Transverse colon (tissue), 4 donors: ENCODE measurements at regions not wholly inside any gene's neighbourhood (a gene's known extent, or its start where the extent isn't known, plus 50 kb on each side); places are given as distances from the start of the nearest gene placed in this dataset.

Experiments
- DNase-seq: peaks from one replicate; pipeline ENCODE4 v3.0.0-alpha.2; 2019
- H3K27ac ChIP-seq, 4 donors: fragments of 200-600 bp; sonication (generic); 2 replicates each; pipeline ENCODE4 v1.5.1; 2016 to 2018; ENCODE audit warnings: inconsistent platforms in 4 of 4
- H3K27me3 ChIP-seq: fragments of 200-600 bp; sonication (generic); 2 replicates; pipeline ENCODE4 v1.5.1; 2017; ENCODE audit warnings: inconsistent platforms
- H3K36me3 ChIP-seq, 4 donors: fragments of 200-600 bp; sonication (generic); 2 replicates each; pipeline ENCODE4 v1.5.1; 2017 to 2019; ENCODE audit warnings: inconsistent platforms in 4 of 4
- H3K4me1 ChIP-seq, 4 donors: fragments of 200-600 bp; sonication (generic); 2 replicates each; pipeline ENCODE4 v1.5.1; 2017 to 2020; ENCODE audit warnings: inconsistent platforms in 4 of 4
- H3K4me3 ChIP-seq, 4 donors: fragments of 200-600 bp; sonication (generic); 1 replicate in 1 of 4; 2 replicates in 3 of 4; pipeline versions ENCODE4 v1.5.1 to v1.6.1; 2017 to 2019; ENCODE audit warnings: inconsistent platforms in 4 of 4
- H3K9me3 ChIP-seq, 2 donors: fragments of 200-600 bp; sonication (generic); 2 replicates each; pipeline ENCODE4 v1.5.1; 2017 to 2019; ENCODE audit warnings: inconsistent platforms in 2 of 2
- EP300 ChIP-seq: sonication (generic); formaldehyde crosslinking; IDR thresholded peaks from one replicate; pipeline ENCODE4 v1.6.1; 2017; ENCODE audit warnings: antibody characterized with exemption, low read depth
- POLR2A ChIP-seq: fragments of 450-650 bp; IDR thresholded peaks from one replicate; pipeline ENCODE4 v1.6.1; 2016; ENCODE audit warnings: antibody characterized with exemption, mild to moderate bottlenecking, moderate library complexity
- POLR2AphosphoS5 ChIP-seq, 3 donors: sonication (generic); formaldehyde crosslinking; IDR thresholded peaks; one replicate each; pipeline ENCODE4 v1.6.1; 2016; ENCODE audit warnings: antibody characterized with exemption in 3 of 3
- WGBS, 2 donors: methylation state at CpG; one replicate each; pipeline ENCODE4 v1.1.5; 2018; ENCODE audit warnings: low coverage in 1 of 2; 5-methylcytosine and 5-hydroxymethylcytosine counted together
- in situ Hi-C, 4 donors: fragments of 200-750 bp; cut with MboI; loops; one replicate each; pipeline versions ENCODE4 v1.15.0 to v1.15.1; 2017; ENCODE audit warnings: low sequenced_read_pairs in 3 of 4, low pct_ligation_motif_present in 1 of 4, low pct_unique_long_range_greater_than_20kb in 1 of 4
- intact Hi-C: fragments of 100-400 bp; cut with DNase I; formaldehyde crosslinking; loops from one replicate; pipeline ENCODE4 v1.15.1; 2023; ENCODE audit warnings: low total_unique reads
- TF ChIP-seq, protein P1 (sequence below), 5 experiments: fragments of 200-600 bp in 3 of 5; fragments of 450-650 bp in 2 of 5; sonication (generic) in 3 of 5; IDR thresholded peaks; 1 replicate in 2 of 5; 2 replicates in 3 of 5; pipeline ENCODE4 v1.5.1; 2016 to 2017; ENCODE audit warnings: antibody characterized with exemption in 5 of 5, inconsistent platforms in 3 of 5, mild to moderate bottlenecking in 2 of 5, moderate library complexity in 1 of 5

DNA sequence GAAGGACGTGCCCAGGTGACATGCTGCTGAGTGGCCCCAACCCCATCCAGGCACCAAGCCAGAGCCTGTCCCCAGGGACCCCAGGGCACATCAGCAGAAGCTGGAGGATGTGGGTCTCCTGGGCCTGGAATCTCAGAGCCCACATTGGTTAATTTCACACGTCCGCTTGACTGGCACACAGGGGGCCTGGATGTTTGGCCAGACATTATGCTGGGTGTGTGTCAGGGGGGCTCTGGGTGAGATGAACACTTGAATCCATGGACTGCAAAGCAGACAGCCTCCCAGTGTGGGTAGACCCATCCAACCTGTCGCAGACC is 79.1 kb upstream of the RET start:
- H3K4me3 ChIP-seq, result no peak overlapping the region
- no peaks in the 10 kb centered on the region for H3K4me1 ChIP-seq
- no peaks in the 10 kb centered on the region for H3K36me3 ChIP-seq
- H3K27ac ChIP-seq, result no peak overlapping the region
- TF ChIP-seq POLR2AphosphoS5 (IDR thresholded peaks at IDR 0.05), result no peak
- TF ChIP-seq, protein P1, sequence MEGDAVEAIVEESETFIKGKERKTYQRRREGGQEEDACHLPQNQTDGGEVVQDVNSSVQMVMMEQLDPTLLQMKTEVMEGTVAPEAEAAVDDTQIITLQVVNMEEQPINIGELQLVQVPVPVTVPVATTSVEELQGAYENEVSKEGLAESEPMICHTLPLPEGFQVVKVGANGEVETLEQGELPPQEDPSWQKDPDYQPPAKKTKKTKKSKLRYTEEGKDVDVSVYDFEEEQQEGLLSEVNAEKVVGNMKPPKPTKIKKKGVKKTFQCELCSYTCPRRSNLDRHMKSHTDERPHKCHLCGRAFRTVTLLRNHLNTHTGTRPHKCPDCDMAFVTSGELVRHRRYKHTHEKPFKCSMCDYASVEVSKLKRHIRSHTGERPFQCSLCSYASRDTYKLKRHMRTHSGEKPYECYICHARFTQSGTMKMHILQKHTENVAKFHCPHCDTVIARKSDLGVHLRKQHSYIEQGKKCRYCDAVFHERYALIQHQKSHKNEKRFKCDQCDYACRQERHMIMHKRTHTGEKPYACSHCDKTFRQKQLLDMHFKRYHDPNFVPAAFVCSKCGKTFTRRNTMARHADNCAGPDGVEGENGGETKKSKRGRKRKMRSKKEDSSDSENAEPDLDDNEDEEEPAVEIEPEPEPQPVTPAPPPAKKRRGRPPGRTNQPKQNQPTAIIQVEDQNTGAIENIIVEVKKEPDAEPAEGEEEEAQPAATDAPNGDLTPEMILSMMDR (IDR thresholded peaks at IDR 0.05), result no peak
- no peak for TF ChIP-seq EP300
- no peak for TF ChIP-seq POLR2A
- no peaks in the 10 kb centered on the region for H3K27me3 ChIP-seq
- in situ Hi-C loops (no loop called here), intact Hi-C loops (no loop called here)
- WGBS, 2 donors, result 87% methylated on average over 3 of the region's 4 CpGs; no CpG with 5 or more reads in 1 of the 2 donors
- no peaks in the 10 kb centered on the region for H3K9me3 ChIP-seq
- no peak for DNase-seq

DNA sequence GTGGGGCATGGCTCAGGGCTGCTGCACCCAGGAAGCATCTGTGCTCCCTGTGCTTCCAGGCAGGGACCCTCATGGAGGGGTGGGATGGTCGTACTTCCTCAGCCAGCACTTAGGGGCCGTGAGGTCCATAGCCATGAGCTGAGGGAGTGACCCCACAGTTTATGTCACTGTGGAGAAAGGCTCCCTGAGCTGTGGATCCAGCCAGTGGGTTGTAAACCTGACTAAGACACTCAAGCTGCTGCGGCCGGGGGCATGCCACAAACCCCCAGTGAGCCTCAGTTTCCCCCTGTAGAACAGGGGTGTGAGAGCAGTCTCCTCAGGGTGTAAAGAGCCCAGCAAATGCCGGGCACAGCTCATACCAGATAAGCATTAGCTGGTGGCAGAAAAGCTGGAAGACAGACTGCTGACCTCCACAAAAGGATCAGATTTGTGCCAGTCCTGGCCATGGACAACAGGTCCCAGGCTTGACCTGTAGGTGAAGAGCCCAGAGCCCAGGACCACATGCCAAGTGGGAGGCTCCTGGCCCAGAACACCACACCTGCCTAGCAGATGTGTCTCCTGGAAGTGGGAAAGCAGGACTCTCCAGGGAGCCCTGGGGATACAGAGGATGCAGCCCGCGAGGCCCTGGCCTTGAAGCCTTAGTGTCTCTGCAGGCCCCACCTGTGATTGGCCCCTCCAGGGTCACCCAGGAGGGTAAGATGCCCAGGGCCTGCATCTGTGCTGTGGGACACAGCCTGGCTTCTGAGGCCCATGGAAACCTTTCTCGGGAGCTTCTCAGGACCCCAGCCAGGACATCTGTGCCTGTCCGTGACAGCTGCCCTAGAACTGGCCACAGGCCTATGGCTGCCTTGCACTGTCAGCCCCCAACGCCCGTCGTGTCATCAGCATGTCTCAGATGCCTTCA is 78.1 kb upstream of the RET start:
- in situ Hi-C loops, result no loop called here
- WGBS, 2 donors, result 78% methylated on average over 10 of the region's 12 CpGs; no CpG with 5 or more reads in 1 of the 2 donors
- DNase-seq, result no peak

DNA sequence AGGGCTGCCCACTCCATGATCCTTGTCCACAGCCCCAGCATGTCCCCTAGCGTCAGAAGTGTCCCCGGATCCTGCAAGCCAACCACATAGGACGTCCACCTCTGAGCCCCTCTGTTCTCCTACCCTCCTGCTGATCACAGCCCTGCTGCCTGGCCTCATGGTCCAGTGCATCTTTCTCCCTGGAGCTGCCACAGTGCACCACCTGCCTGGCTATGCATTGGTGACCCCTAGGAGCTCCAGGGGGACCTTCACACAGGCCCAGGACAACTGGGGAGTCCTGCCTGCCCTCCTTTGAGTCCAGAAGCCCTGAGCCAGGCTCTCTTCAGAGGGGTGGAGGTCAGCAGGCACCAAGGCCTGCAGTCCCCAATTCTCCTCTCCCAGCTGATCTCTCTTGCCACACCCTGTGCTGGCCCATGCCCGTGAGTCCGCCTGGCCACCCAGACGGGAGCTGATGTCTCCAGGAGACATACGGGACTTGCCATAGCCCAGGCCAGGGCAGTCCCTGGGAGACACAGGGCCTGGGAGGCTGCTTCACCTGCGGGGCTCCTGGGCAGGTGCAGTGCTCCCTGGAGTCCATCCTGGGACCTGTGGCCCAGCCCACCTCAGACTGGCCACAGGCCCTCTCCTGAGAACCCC is 77.4 kb upstream of the RET start:
- H3K9me3 ChIP-seq, result no peaks in the 10 kb centered on the region
- in situ Hi-C loops (no loop called here), intact Hi-C loops (no loop called here)

More for the DNA sequence above, 78.1 kb upstream of the RET start:
- intact Hi-C loops, result no loop called here
- TF ChIP-seq EP300 (no peak), POLR2A (no peak), POLR2AphosphoS5 (IDR thresholded peaks at IDR 0.05) (no peak)
- TF ChIP-seq, protein P1 (IDR thresholded peaks at IDR 0.05), result no peak
- no peaks in the 10 kb centered on the region for H3K27me3 ChIP-seq
- H3K27ac ChIP-seq, result no peak overlapping the region
- H3K4me1 ChIP-seq, result no peaks in the 10 kb centered on the region
- H3K36me3 ChIP-seq, result no peaks in the 10 kb centered on the region
- H3K9me3 ChIP-seq, result no peaks in the 10 kb centered on the region
- H3K4me3 ChIP-seq, result no peak overlapping the region

DNA sequence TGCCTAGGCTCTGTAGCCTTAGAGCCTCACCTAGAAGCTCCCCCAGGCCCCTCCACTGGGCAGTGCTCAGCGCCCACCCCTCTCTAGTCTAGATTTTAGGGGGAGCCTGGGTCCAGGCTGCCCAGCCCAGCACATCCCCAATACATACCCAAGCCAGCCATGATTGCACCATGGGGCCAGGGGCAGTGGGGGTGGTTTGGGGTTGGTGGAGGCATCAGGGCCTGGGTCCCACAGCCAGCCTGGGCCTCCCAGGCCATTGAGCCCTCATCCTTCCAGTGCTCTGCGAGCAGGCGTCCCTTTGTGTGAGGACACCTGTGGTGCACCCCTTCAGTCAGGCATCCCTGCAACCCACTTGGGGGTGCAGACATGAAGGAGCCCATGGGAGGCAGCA is 76.9 kb upstream of the RET start:
- TF ChIP-seq, protein P1 (IDR thresholded peaks at IDR 0.05), result no peak
- TF ChIP-seq POLR2AphosphoS5 (IDR thresholded peaks at IDR 0.05) (no peak), EP300 (no peak), POLR2A (no peak)
- no peak overlapping the region for H3K4me3 ChIP-seq
- H3K27me3 ChIP-seq, result no peaks in the 10 kb centered on the region
- H3K36me3 ChIP-seq, result no peaks in the 10 kb centered on the region
- in situ Hi-C loops (no loop called here), intact Hi-C loops (no loop called here)
- no peak for DNase-seq
- 100% methylated on average over 2 of the region's 3 CpGs; no CpG with 5 or more reads in 1 of the 2 donors for WGBS, 2 donors
- no peak overlapping the region for H3K27ac ChIP-seq
- no peaks in the 10 kb centered on the region for H3K4me1 ChIP-seq
- H3K9me3 ChIP-seq, result no peaks in the 10 kb centered on the region

More for the DNA sequence above, 77.4 kb upstream of the RET start:
- TF ChIP-seq EP300 (no peak), POLR2AphosphoS5 (IDR thresholded peaks at IDR 0.05) (no peak), POLR2A (no peak)
- TF ChIP-seq, protein P1 (IDR thresholded peaks at IDR 0.05), result no peak
- Histone ChIP-seq H3K27ac (no peak overlapping the region), H3K27me3 (no peaks in the 10 kb centered on the region), H3K4me3 (no peak overlapping the region), H3K36me3 (no peaks in the 10 kb centered on the region), H3K4me1 (no peaks in the 10 kb centered on the region)
- WGBS, 2 donors, result 88% methylated on average over 7 of the region's 8 CpGs; no CpG with 5 or more reads in 1 of the 2 donors
- DNase-seq, result no peak
